Parathyroid adenoma (tissue), 2 donors: ENCODE measurements at regions not wholly inside any gene's neighbourhood (a gene's known extent, or its start where the extent isn't known, plus 50 kb on each side); places are given as distances from the start of the nearest gene placed in this dataset.

Experiments
- H2AFZ ChIP-seq: fragments of 300-600 bp; sonication (generic); one replicate; pipeline ENCODE4 v1.7.0; 2017; ENCODE audit warnings: antibody characterized with exemption, mild to moderate bottlenecking
- H3K27ac ChIP-seq: fragments of 300-600 bp; sonication (generic); one replicate; pipeline ENCODE4 v1.7.0; 2017
- H3K27me3 ChIP-seq: fragments of 300-600 bp; sonication (generic); one replicate; pipeline ENCODE4 v1.7.0; 2017; ENCODE audit warnings: low read length; ENCODE audit not compliant: control insufficient read depth, insufficient read depth
- H3K36me3 ChIP-seq: fragments of 300-600 bp; sonication (generic); one replicate; pipeline ENCODE4 v1.7.0; 2017; ENCODE audit warnings: low read length; ENCODE audit not compliant: control insufficient read depth, insufficient read depth
- H3K4me1 ChIP-seq: fragments of 300-600 bp; sonication (generic); one replicate; pipeline ENCODE4 v1.7.0; 2017; ENCODE audit warnings: control low read depth
- H3K4me2 ChIP-seq: fragments of 300-600 bp; sonication (generic); one replicate; pipeline ENCODE4 v1.7.0; 2017; ENCODE audit warnings: low read length
- H3K4me3 ChIP-seq: fragments of 300-600 bp; sonication (generic); one replicate; pipeline ENCODE4 v1.7.0; 2017; ENCODE audit warnings: low read depth, low read length
- H3K79me2 ChIP-seq: fragments of 300-600 bp; sonication (generic); one replicate; pipeline ENCODE4 v1.7.0; 2017; ENCODE audit warnings: control low read depth
- H3K9ac ChIP-seq: fragments of 300-600 bp; sonication (generic); one replicate; pipeline ENCODE4 v1.7.0; 2017; ENCODE audit warnings: mild to moderate bottlenecking
- H3K9me3 ChIP-seq: fragments of 300-600 bp; sonication (generic); one replicate; pipeline ENCODE4 v1.7.0; 2017; ENCODE audit warnings: low read length; ENCODE audit not compliant: control insufficient read depth
- TF ChIP-seq, protein P1 (sequence below): fragments of 300-600 bp; sonication (generic); IDR thresholded peaks from one replicate; pipeline ENCODE4 v1.7.0; 2017; ENCODE audit warnings: antibody characterized with exemption, mild to moderate bottlenecking
- donor health status: primary hyperparathyroidism.

- Histone ChIP-seq H3K9me3 (no peaks in the 10 kb centered on the region), H2AFZ (no peak overlapping the region), H3K4me3 (no peak overlapping the region), H3K4me1 (no peaks in the 10 kb centered on the region), H3K4me2 (no peak overlapping the region), H3K27ac (no peak overlapping the region), H3K79me2 (no peaks in the 10 kb centered on the region), H3K36me3 (no peaks in the 10 kb centered on the region), H3K9ac (no peak overlapping the region), H3K27me3 (no peaks in the 10 kb centered on the region)
- TF ChIP-seq, protein P1, sequence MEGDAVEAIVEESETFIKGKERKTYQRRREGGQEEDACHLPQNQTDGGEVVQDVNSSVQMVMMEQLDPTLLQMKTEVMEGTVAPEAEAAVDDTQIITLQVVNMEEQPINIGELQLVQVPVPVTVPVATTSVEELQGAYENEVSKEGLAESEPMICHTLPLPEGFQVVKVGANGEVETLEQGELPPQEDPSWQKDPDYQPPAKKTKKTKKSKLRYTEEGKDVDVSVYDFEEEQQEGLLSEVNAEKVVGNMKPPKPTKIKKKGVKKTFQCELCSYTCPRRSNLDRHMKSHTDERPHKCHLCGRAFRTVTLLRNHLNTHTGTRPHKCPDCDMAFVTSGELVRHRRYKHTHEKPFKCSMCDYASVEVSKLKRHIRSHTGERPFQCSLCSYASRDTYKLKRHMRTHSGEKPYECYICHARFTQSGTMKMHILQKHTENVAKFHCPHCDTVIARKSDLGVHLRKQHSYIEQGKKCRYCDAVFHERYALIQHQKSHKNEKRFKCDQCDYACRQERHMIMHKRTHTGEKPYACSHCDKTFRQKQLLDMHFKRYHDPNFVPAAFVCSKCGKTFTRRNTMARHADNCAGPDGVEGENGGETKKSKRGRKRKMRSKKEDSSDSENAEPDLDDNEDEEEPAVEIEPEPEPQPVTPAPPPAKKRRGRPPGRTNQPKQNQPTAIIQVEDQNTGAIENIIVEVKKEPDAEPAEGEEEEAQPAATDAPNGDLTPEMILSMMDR: no peak
These were observed 2225.7 kb downstream of the TP53TG3F start for GRCh38 chr16:35685085-35685484.

DNA sequence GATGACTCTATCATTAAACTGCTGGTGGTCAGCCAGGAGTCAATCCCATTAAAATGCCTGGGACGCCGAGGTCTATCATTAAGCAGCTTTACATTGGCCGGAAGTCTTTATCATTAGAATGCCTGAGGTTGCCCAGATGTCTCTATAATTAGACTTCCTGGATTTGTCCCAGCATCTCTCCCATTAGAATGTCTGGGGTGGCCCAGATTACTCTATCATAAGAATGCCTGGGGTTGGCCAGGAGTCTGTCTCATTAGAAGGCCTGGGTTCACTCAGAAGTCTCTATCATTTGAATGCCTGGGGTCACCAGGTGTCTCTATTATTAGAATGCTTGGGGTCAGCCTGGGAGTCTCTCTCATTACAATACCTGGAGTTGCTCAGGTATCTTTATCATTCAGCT lies 2227.2 kb downstream of the TP53TG3F start:
- Histone ChIP-seq H2AFZ (no peak overlapping the region), H3K4me1 (no peaks in the 10 kb centered on the region), H3K27ac (no peak overlapping the region), H3K4me3 (no peak overlapping the region), H3K79me2 (no peaks in the 10 kb centered on the region), H3K4me2 (no peak overlapping the region), H3K9me3 (no peaks in the 10 kb centered on the region), H3K27me3 (no peaks in the 10 kb centered on the region), H3K9ac (no peak overlapping the region), H3K36me3 (no peaks in the 10 kb centered on the region)
- TF ChIP-seq, protein P1: no peak

DNA sequence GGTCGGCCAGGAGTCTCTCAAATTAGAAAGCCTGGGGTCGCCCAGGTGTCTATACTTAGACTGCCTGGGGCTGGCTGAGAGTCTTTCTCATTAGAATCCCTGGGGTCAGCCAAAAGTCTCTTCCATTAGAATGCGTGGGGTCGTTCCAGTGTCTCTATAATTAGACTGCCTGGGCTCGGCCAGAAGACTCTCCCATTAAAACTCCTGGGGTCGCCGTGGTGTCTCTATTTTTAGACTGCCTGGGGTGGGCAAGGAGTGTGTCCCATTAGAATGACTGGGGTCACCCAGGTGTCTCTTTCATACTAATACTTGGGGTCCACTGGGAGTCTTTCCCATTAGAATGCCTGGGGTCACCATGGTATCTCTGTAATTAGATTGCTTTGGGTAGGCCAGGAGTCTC lies 2227.7 kb downstream of the TP53TG3F start:
- Histone ChIP-seq H3K4me3 (no peak overlapping the region), H3K4me2 (no peak overlapping the region), H3K9ac (no peak overlapping the region), H2AFZ (no peak overlapping the region), H3K79me2 (no peaks in the 10 kb centered on the region), H3K27me3 (no peaks in the 10 kb centered on the region), H3K27ac (no peak overlapping the region), H3K4me1 (no peaks in the 10 kb centered on the region), H3K36me3 (no peaks in the 10 kb centered on the region), H3K9me3 (no peaks in the 10 kb centered on the region)
- TF ChIP-seq, protein P1: no peak

DNA sequence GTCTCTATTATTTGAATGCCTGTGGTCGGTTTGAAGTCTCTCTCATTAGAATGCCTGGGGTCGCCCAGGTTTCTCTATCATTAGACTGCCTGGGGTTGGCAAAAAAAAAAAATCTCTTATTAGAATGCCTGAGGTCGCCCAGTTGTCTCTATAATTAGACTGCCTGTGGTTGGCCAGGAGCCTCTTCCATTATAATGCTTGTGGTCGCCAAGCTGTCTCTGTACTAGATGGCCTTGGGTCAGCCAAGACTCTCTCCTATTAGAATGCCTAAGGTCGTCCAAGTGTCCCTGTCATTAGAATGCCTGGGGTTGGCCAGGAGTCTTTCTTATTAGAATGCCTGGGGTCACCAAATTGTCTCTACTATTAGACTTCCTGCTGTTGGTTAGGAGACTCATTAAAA lies 2228.4 kb downstream of the TP53TG3F start:
- Histone ChIP-seq H3K27ac (no peak overlapping the region), H3K4me3 (no peak overlapping the region), H3K9me3 (no peaks in the 10 kb centered on the region), H2AFZ (no peak overlapping the region), H3K27me3 (no peaks in the 10 kb centered on the region), H3K4me2 (no peak overlapping the region), H3K79me2 (no peaks in the 10 kb centered on the region), H3K36me3 (no peaks in the 10 kb centered on the region), H3K4me1 (no peaks in the 10 kb centered on the region), H3K9ac (no peak overlapping the region)
- TF ChIP-seq, protein P1: no peak

- Histone ChIP-seq H3K36me3 (no peaks in the 10 kb centered on the region), H3K9ac (no peak overlapping the region), H3K4me3 (no peak overlapping the region), H3K4me1 (no peaks in the 10 kb centered on the region), H3K27me3 (no peaks in the 10 kb centered on the region), H3K79me2 (no peaks in the 10 kb centered on the region), H3K27ac (no peak overlapping the region), H3K9me3 (no peaks in the 10 kb centered on the region), H2AFZ (no peak overlapping the region), H3K4me2 (no peak overlapping the region)
- TF ChIP-seq, protein P1: no peak
These were observed 2230.4 kb downstream of the TP53TG3F start for GRCh38 chr16:35689764-35690163.
